GM23338 (cell line): ENCODE measurements at regions not wholly inside any gene's neighbourhood (a gene's known extent, or its start where the extent isn't known, plus 50 kb on each side); places are given as distances from the start of the nearest gene placed in this dataset.

Source experiments
- CREB1 ChIP-seq: fragments of 250-450 bp; sonication (Bioruptor Pico); IDR thresholded peaks from 2 replicates; pipeline ENCODE4 v1.5.0; 2020; ENCODE audit warnings: low read depth, mild to moderate bottlenecking, moderate library complexity
- CTCF ChIP-seq, 2 experiments: fragments of 200-600 bp in 1 of 2; sonication (generic) in 1 of 2; conservative IDR thresholded peaks; 2 replicates each; pipeline versions ENCODE4 v1.5.1 to v1.6.1; 2016 to 2017; ENCODE audit warnings: antibody characterized with exemption in 2 of 2, low read depth in 2 of 2, mild to moderate bottlenecking in 2 of 2, moderate library complexity in 1 of 2
- EZH2 ChIP-seq: fragments of 200-600 bp; sonication (generic); IDR thresholded peaks from one replicate; pipeline ENCODE4 v1.8.0; 2017; ENCODE audit warnings: antibody characterized with exemption, mild to moderate bottlenecking, low read depth; ENCODE audit not compliant: unreplicated experiment
- POLR2AphosphoS5 ChIP-seq: IDR thresholded peaks from 2 replicates; pipeline ENCODE4 v1.6.1; 2016; ENCODE audit warnings: antibody characterized with exemption, low read depth
- ZNF114 ChIP-seq: fragments of 250-450 bp; sonication (Bioruptor Pico); IDR thresholded peaks from 2 replicates; pipeline ENCODE4 v1.5.0; 2020; ENCODE audit warnings: mild to moderate bottlenecking, moderate library complexity

DNA sequence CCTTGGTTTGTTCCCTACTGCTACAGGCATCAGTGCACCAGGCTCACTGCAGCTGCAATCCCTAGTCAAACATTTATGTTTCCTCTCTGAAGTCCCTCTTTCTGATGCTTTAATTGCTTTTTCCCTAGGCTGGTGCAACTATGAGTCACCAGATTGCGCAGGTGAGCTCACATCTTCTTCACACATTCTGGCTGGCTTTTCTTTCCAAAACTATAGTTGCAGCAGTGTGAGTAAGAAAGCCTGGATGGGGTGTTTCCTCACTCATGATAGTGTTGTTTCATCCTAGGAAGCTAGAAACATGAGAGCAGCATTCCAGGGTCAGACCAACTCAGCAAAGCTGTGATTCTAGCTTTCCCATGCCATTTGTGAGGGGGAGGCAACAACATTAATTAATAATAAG lies 296.4 kb downstream of the PAX1 start:
- TF ChIP-seq POLR2AphosphoS5 (no peak), CREB1 (CRISPR knock-in tag) (no peak), EZH2 (no peak), CTCF (conservative IDR thresholded peaks at IDR 0.05; ENCODE audit: low read depth in 2 of 2) (no peak), ZNF114 (no peak)
